Heart right ventricle (tissue), 16 donors: ENCODE measurements at regions not wholly inside any gene's neighbourhood (a gene's known extent, or its start where the extent isn't known, plus 50 kb on each side); places are given as distances from the start of the nearest gene placed in this dataset.

ENCODE experiments used
- ATAC-seq, 8 donors: fragments of 200-7000 bp; cut with Tn5 transposase; one replicate each; pipeline ENCODE4 v1.9.1; 2020; ENCODE audit warnings: mild to moderate bottlenecking in 8 of 8, moderate library complexity in 8 of 8, moderate number of reproducible peaks in 1 of 8
- DNase-seq, 2 donors: peaks; one replicate each; pipeline ENCODE4 v3.0.0-alpha.2; 2020
- H3K27ac ChIP-seq, 10 donors: fragments of 200-600 bp; sonication (generic) in 2 of 10; one replicate each; pipeline versions ENCODE4 v1.5.0 to v1.8.0; 2020 to 2022; ENCODE audit warnings: mild to moderate bottlenecking in 3 of 10
- H3K27me3 ChIP-seq, 7 donors: fragments of 200-600 bp; one replicate each; pipeline ENCODE4 v1.8.0; 2021 to 2022; ENCODE audit warnings: mild to moderate bottlenecking in 2 of 7
- H3K36me3 ChIP-seq, 9 donors: fragments of 200-600 bp; sonication (generic) in 1 of 9; one replicate each; pipeline versions ENCODE4 v1.5.0 to v1.8.0; 2020 to 2022; ENCODE audit warnings: mild to moderate bottlenecking in 2 of 9
- H3K4me1 ChIP-seq, 9 donors: fragments of 200-600 bp; sonication (generic) in 1 of 9; one replicate each; pipeline versions ENCODE4 v1.5.0 to v1.8.0; 2020 to 2022; ENCODE audit warnings: mild to moderate bottlenecking in 4 of 9
- H3K4me3 ChIP-seq, 10 donors: fragments of 200-600 bp; sonication (generic) in 2 of 10; one replicate each; pipeline versions ENCODE4 v1.5.0 to v1.8.0; 2020 to 2022; ENCODE audit warnings: mild to moderate bottlenecking in 7 of 10, moderate library complexity in 2 of 10
- H3K9me3 ChIP-seq, 11 donors: fragments of 200-600 bp in 10 of 11; sonication (generic) in 2 of 11; one replicate each; pipeline versions ENCODE4 v1.5.0 to v1.8.0; 2013 to 2022; ENCODE audit warnings: mild to moderate bottlenecking in 2 of 11, control low read depth in 1 of 11, moderate library complexity in 1 of 11
- CTCF ChIP-seq, 9 donors: fragments of 200-600 bp; sonication (generic) in 2 of 9; IDR thresholded peaks; one replicate each; pipeline versions ENCODE4 v1.5.0 to v1.8.0; 2021 to 2022; ENCODE audit warnings: antibody characterized with exemption in 9 of 9, mild to moderate bottlenecking in 5 of 9, moderate library complexity in 1 of 9
- WGBS, 2 donors: extraction: QIAGEN DNeasy Blood & Tissue Kit; methylation state at CpG; one replicate each; pipeline ENCODE4 v1.1.7; 2013; ENCODE audit warnings: inconsistent platforms in 1 of 2; 5-methylcytosine and 5-hydroxymethylcytosine counted together
- intact Hi-C, 10 donors: fragments of 100-400 bp; cut with DNase I; formaldehyde crosslinking; loops; one replicate each; pipeline versions ENCODE4 v1.11.1 to v1.14.2; 2022
- donor health status: Arrhythmogenic right ventricular cardiomyopathy.
- donor health status: ischemic (EF 13 %, LVEDD 7.1; RV severe dilation, severe dysfunction).
- donor health status: healthy with polysubstance abuse.
- donor health status: DM: no; HTN: yes; CAD: no.
- donor health status: DM: no; HTN: no; CAD: no.
- donor health status: ischemic (EF 25% LVEDD 6.9; RV normal size, moderate dysfunction).
- donor health status: ischemic (EF 25% LVEDD 5.7; RV mildly dilated, moderate dysfunction).
- donor health status: healthy.
- donor health status: DM: yes; HTN: yes; CAD: no.
- donor health status: Ischemic cardiomyopathy.
- donor health status: ischemic (EF 35%, LVEDD 5.7; RV mildly dilated, moderate dysfunction).
- donor health status: nonischemic (EF 11% LVEDD 7.7; RV severe dilation, severe dysfunction).
- donor health status: DM: yes; HTN: yes; CAD: no.
- donor health status: PGD.
- donor health status: ischemic (EF 29% LVEDD 5.4; RV normal size, mild dysfunction).
- donor health status: nonischemic (EF 23%, LVEDD 6.1; RV moderate dilation, normal function).

GRCh38 chr2:57888463-57888862 lies 158.1 kb upstream of the VRK2 start:
- Histone ChIP-seq H3K27ac (no peak overlapping the region), H3K4me3 (no peak overlapping the region), H3K36me3 (no peaks in the 10 kb centered on the region), H3K9me3 (no peaks in the 10 kb centered on the region), H3K4me1 (peaks cover 0 to 7% (median 0%) of the 10 kb centered on the region in 9 donors), H3K27me3 (no peaks in the 10 kb centered on the region)
- DNase-seq = no peak
- no peak for TF ChIP-seq CTCF (IDR thresholded peaks at IDR 0.05)
- ATAC-seq = no peak
- 85 to 87% methylated on average over 3 of the region's 3 CpGs for WGBS, 2 donors
- intact Hi-C loops = no loop called here

GRCh38 chr2:57890464-57890863 lies 156.1 kb upstream of the VRK2 start:
- TF ChIP-seq CTCF (IDR thresholded peaks at IDR 0.05) = no peak
- no peaks in the 10 kb centered on the region for H3K36me3 ChIP-seq
- intact Hi-C loops = no loop called here
- no peak for ATAC-seq
- H3K4me1 ChIP-seq = peaks cover 0 to 7% (median 0%) of the 10 kb centered on the region in 9 donors
- H3K27me3 ChIP-seq = no peaks in the 10 kb centered on the region
- H3K27ac ChIP-seq = no peak overlapping the region
- no peak for DNase-seq
- H3K4me3 ChIP-seq = no peak overlapping the region
- H3K9me3 ChIP-seq = no peaks in the 10 kb centered on the region

GRCh38 chr2:57891086-57891712 lies 155.4 kb upstream of the VRK2 start:
- Histone ChIP-seq H3K9me3 (no peaks in the 10 kb centered on the region), H3K27ac (no peak overlapping the region), H3K4me1 (peaks cover 0 to 5% (median 0%) of the 10 kb centered on the region in 9 donors), H3K27me3 (no peaks in the 10 kb centered on the region), H3K4me3 (no peak overlapping the region), H3K36me3 (no peaks in the 10 kb centered on the region)
- TF ChIP-seq CTCF (IDR thresholded peaks at IDR 0.05) = no peak
- ATAC-seq (no peak), DNase-seq (no peak)
- WGBS, 2 donors = 79 to 83% methylated on average over 7 of the region's 7 CpGs
- intact Hi-C loops = no loop called here

GRCh38 chr2:57892920-57893319 lies 153.7 kb upstream of the VRK2 start:
- Histone ChIP-seq H3K36me3 (no peaks in the 10 kb centered on the region), H3K4me3 (no peak overlapping the region), H3K27ac (no peak overlapping the region), H3K9me3 (no peaks in the 10 kb centered on the region), H3K27me3 (no peaks in the 10 kb centered on the region), H3K4me1 (peaks cover 0 to 5% (median 0%) of the 10 kb centered on the region in 9 donors)
- no peak for TF ChIP-seq CTCF (IDR thresholded peaks at IDR 0.05)
- ATAC-seq (no peak), DNase-seq (no peak)
- 77 to 80% methylated on average over 3 of the region's 3 CpGs for WGBS, 2 donors
- intact Hi-C loops = no loop called here
